ENCODE measurements at regions not wholly inside any gene's neighbourhood (a gene's known extent, or its start where the extent isn't known, plus 50 kb on each side); places are given as distances from the start of the nearest gene placed in this dataset.

GRCh38 chr3:27644941-27645340 is 77.2 kb downstream of the EOMES start:
- no peaks in the 10 kb centered on the region for H3K79me2 ChIP-seq (ENCODE audit: control insufficient read depth, insufficient read depth, low read length)
- dilution Hi-C loops (cut with MboI; ENCODE audit: extremely low pct_ligation_motif_present, low sequenced_read_pairs): no loop called here
- no peak overlapping the region for H3K27ac ChIP-seq (ENCODE audit: insufficient read depth, low read depth, low read length)
- no peaks in the 10 kb centered on the region for H3K36me3 ChIP-seq (ENCODE audit: control insufficient read depth in 2 of 2, extremely low read depth in 1 of 2, insufficient read depth in 2 of 2, low read length in 2 of 2)
- no peak overlapping the region for H3K9ac ChIP-seq (replicated peaks; ENCODE audit: extremely low read depth, insufficient read depth, low read length)
- intact Hi-C loops (cut with micrococcal nuclease): no loop called here
- ChIA-PET POLR2A (no interaction called here), CTCF (no interaction called here)
- no peaks in the 10 kb centered on the region for H3K27me3 ChIP-seq (ENCODE audit: control insufficient read depth in 2 of 2, insufficient read depth in 2 of 2, low read length in 2 of 2)
- no peak for FAIRE-seq
- no peaks in the 10 kb centered on the region for H4K20me1 ChIP-seq (replicated peaks; ENCODE audit: control insufficient read depth, extremely low read depth, insufficient read depth, low read length)
- no peak overlapping the region for H3K4me2 ChIP-seq (ENCODE audit: insufficient read depth, low read length)
- no peak overlapping the region for H3K4me3 ChIP-seq (replicated peaks in 1 of 3; ENCODE audit: insufficient read depth in 1 of 3, low read depth in 1 of 3, low read length in 3 of 3)
- no peaks in the 10 kb centered on the region for H3K9me1 ChIP-seq (replicated peaks; ENCODE audit: control insufficient read depth, extremely low read depth, insufficient read depth, low read length)
- no peak for DNase-seq (ENCODE audit: low read depth, low spot score)
- H3K4me1 ChIP-seq (ENCODE audit: control insufficient read depth, extremely low read depth, insufficient read depth, low read length): no peaks in the 10 kb centered on the region
- no TSS peak for BruUV-seq (replicated peaks)
- no peaks in the 10 kb centered on the region for H3K9me3 ChIP-seq (replicated peaks; ENCODE audit: control insufficient read depth, insufficient read depth, low read length)
- no peak for TF ChIP-seq POLR2AphosphoS5 (IDR thresholded peaks at IDR 0.05; ENCODE audit: insufficient read depth, low read depth, low read length)
- TF ChIP-seq EZH2 (IDR thresholded peaks at IDR 0.05; ENCODE audit: borderline replicate concordance, low read depth, low read length, severe bottlenecking): no peak
- no peak for TF ChIP-seq CTCF (IDR thresholded peaks at IDR 0.05; ENCODE audit: extremely low read depth in 1 of 2, insufficient read depth in 1 of 2, low read depth in 1 of 2, low read length in 2 of 2)
- H2AFZ ChIP-seq (ENCODE audit: low read depth, low read length): no peak overlapping the region

GRCh38 chr3:27643355-27643754 is 78.8 kb downstream of the EOMES start:
- BruUV-seq (replicated peaks): no TSS peak
- no peak for TF ChIP-seq FOS (IDR thresholded peaks at IDR 0.05; ENCODE audit: borderline replicate concordance, insufficient read depth, low read length)
- TF ChIP-seq EZH2 (IDR thresholded peaks at IDR 0.05; ENCODE audit: borderline replicate concordance, low read depth, low read length, severe bottlenecking): no peak
- TF ChIP-seq CTCF (IDR thresholded peaks at IDR 0.05; ENCODE audit: extremely low read depth in 1 of 2, insufficient read depth in 1 of 2, low read depth in 1 of 2, low read length in 2 of 2): no peak
- TF ChIP-seq GATA2 (IDR thresholded peaks at IDR 0.05; ENCODE audit: insufficient read depth, insufficient read length, low read depth, low read length): no peak
- TF ChIP-seq POLR2AphosphoS5 (IDR thresholded peaks at IDR 0.05; ENCODE audit: insufficient read depth, low read depth, low read length): no peak
- TF ChIP-seq POLR2A (IDR thresholded peaks at IDR 0.05; ENCODE audit: low read depth, low read length): no peak
- no peak for TF ChIP-seq JUN (IDR thresholded peaks at IDR 0.05; ENCODE audit: borderline replicate concordance, insufficient read depth, insufficient read length, low read depth)
- no peak for TF ChIP-seq MYC (IDR thresholded peaks at IDR 0.05; ENCODE audit: low read depth, low read length)
- no peak for TF ChIP-seq MAX (IDR thresholded peaks at IDR 0.05; ENCODE audit: insufficient read depth, insufficient read length)
- intact Hi-C loops (cut with micrococcal nuclease) (no loop called here), dilution Hi-C loops (cut with MboI; ENCODE audit: extremely low pct_ligation_motif_present, low sequenced_read_pairs) (no loop called here)
- ChIA-PET CTCF (interaction anchor here (1.1 kb wide), 1 partner anchor 11 kb away, joined by 6 read pairs; no protein-coding TSS in a partner anchor), POLR2A (no interaction called here)
- DNase-seq (ENCODE audit: low read depth, low spot score) (no peak), FAIRE-seq (no peak)
- no peaks in the 10 kb centered on the region for H3K79me2 ChIP-seq (ENCODE audit: control insufficient read depth, insufficient read depth, low read length)
- no peak overlapping the region for H2AFZ ChIP-seq (ENCODE audit: low read depth, low read length)
- H3K36me3 ChIP-seq (ENCODE audit: control insufficient read depth in 2 of 2, extremely low read depth in 1 of 2, insufficient read depth in 2 of 2, low read length in 2 of 2): no peaks in the 10 kb centered on the region
- no peaks in the 10 kb centered on the region for H3K4me1 ChIP-seq (ENCODE audit: control insufficient read depth, extremely low read depth, insufficient read depth, low read length)
- no peaks in the 10 kb centered on the region for H3K27me3 ChIP-seq (ENCODE audit: control insufficient read depth in 2 of 2, insufficient read depth in 2 of 2, low read length in 2 of 2)
- no peak overlapping the region for H3K9ac ChIP-seq (replicated peaks; ENCODE audit: extremely low read depth, insufficient read depth, low read length)
- no peak overlapping the region for H3K4me2 ChIP-seq (ENCODE audit: insufficient read depth, low read length)
- H3K9me1 ChIP-seq (replicated peaks; ENCODE audit: control insufficient read depth, extremely low read depth, insufficient read depth, low read length): no peaks in the 10 kb centered on the region
- H3K27ac ChIP-seq (ENCODE audit: insufficient read depth, low read depth, low read length): no peak overlapping the region
- H4K20me1 ChIP-seq (replicated peaks; ENCODE audit: control insufficient read depth, extremely low read depth, insufficient read depth, low read length): no peaks in the 10 kb centered on the region
- no peak overlapping the region for H3K4me3 ChIP-seq (replicated peaks in 1 of 3; ENCODE audit: insufficient read depth in 1 of 3, low read depth in 1 of 3, low read length in 3 of 3)
- no peaks in the 10 kb centered on the region for H3K9me3 ChIP-seq (replicated peaks; ENCODE audit: control insufficient read depth, insufficient read depth, low read length)

Data from endothelial cell of umbilical vein (primary cell).